ENCODE measurements at regions not wholly inside any gene's neighbourhood (a gene's known extent, or its start where the extent isn't known, plus 50 kb on each side); places are given as distances from the start of the nearest gene placed in this dataset.

- DNase-seq (ENCODE audit: low read depth in 2 of 3, low spot score in 2 of 3): no peak
Observed at GRCh38 chr1:95954585-95954984, 720.6 kb downstream of the RWDD3 start.

- no peak for DNase-seq (ENCODE audit: low read depth in 2 of 3, low spot score in 2 of 3)
Observed at GRCh38 chr1:95956215-95956614, 722.2 kb downstream of the RWDD3 start.

- DNase-seq (ENCODE audit: low read depth in 2 of 3, low spot score in 2 of 3): no peak
Observed at GRCh38 chr1:95957748-95958147, 723.7 kb downstream of the RWDD3 start.

- peak in 2 of 3 donors; percentile 5 to 37 for DNase-seq (ENCODE audit: low read depth in 2 of 3, low spot score in 2 of 3)
Observed at GRCh38 chr1:95966866-95967265, 732.9 kb downstream of the RWDD3 start.

GRCh38 chr1:95974586-95974985, 740.6 kb downstream of the RWDD3 start:
- no peak for DNase-seq (ENCODE audit: low read depth in 2 of 3, low spot score in 2 of 3)

GRCh38 chr1:95982711-95983110, 738.9 kb upstream of the PTBP2 start:
- no peak for DNase-seq (ENCODE audit: low read depth in 2 of 3, low spot score in 2 of 3)

- DNase-seq (ENCODE audit: low read depth in 2 of 3, low spot score in 2 of 3): no peak
Observed at GRCh38 chr1:95983831-95984230, 737.8 kb upstream of the PTBP2 start.

GRCh38 chr1:95984798-95985374, 736.7 kb upstream of the PTBP2 start:
- DNase-seq (ENCODE audit: low read depth in 2 of 3, low spot score in 2 of 3): no peak

- no peak for DNase-seq (ENCODE audit: low read depth in 2 of 3, low spot score in 2 of 3)
Observed at GRCh38 chr1:95990033-95990432, 731.6 kb upstream of the PTBP2 start.

- no peak for DNase-seq (ENCODE audit: low read depth in 2 of 3, low spot score in 2 of 3)
Observed at GRCh38 chr1:95991787-95992520, 729.6 kb upstream of the PTBP2 start.

GRCh38 chr1:95994643-95995042, 726.9 kb upstream of the PTBP2 start:
- DNase-seq (ENCODE audit: low read depth in 2 of 3, low spot score in 2 of 3): peak in 2 of 3 donors; percentile 0 to 20

GRCh38 chr1:96002201-96002600, 719.4 kb upstream of the PTBP2 start:
- DNase-seq (ENCODE audit: low read depth in 2 of 3, low spot score in 2 of 3): no peak

GRCh38 chr1:96002969-96003964, 718.3 kb upstream of the PTBP2 start:
- DNase-seq (ENCODE audit: low read depth in 2 of 3, low spot score in 2 of 3): no peak

- DNase-seq (ENCODE audit: low read depth in 2 of 3, low spot score in 2 of 3): no peak
Observed at GRCh38 chr1:96009831-96010434, 711.7 kb upstream of the PTBP2 start.

- no peak for DNase-seq (ENCODE audit: low read depth in 2 of 3, low spot score in 2 of 3)
Observed at GRCh38 chr1:96011606-96012005, 710.0 kb upstream of the PTBP2 start.

- no peak for DNase-seq (ENCODE audit: low read depth in 2 of 3, low spot score in 2 of 3)
Observed at GRCh38 chr1:96016219-96016618, 705.4 kb upstream of the PTBP2 start.

GRCh38 chr1:96020378-96020777, 701.2 kb upstream of the PTBP2 start:
- DNase-seq (ENCODE audit: low read depth in 2 of 3, low spot score in 2 of 3): no peak

GRCh38 chr1:96025062-96025461, 696.5 kb upstream of the PTBP2 start:
- no peak for DNase-seq (ENCODE audit: low read depth in 2 of 3, low spot score in 2 of 3)

- DNase-seq (ENCODE audit: low read depth in 2 of 3, low spot score in 2 of 3): no peak
Observed at GRCh38 chr1:96028071-96028470, 693.5 kb upstream of the PTBP2 start.

- no peak for DNase-seq (ENCODE audit: low read depth in 2 of 3, low spot score in 2 of 3)
Observed at GRCh38 chr1:96030312-96030711, 691.3 kb upstream of the PTBP2 start.

GRCh38 chr1:96034006-96034405, 687.6 kb upstream of the PTBP2 start:
- DNase-seq (ENCODE audit: low read depth in 2 of 3, low spot score in 2 of 3): no peak
